K562 (cell line): ENCODE measurements at regions not wholly inside any gene's neighbourhood (a gene's known extent, or its start where the extent isn't known, plus 50 kb on each side); places are given as distances from the start of the nearest gene placed in this dataset.

ENCODE experiments used
- ATAC-seq: fragments of 200-7000 bp; cut with Tn5 transposase; 3 replicates; pipeline ENCODE4 v1.9.1; 2020; ENCODE audit warnings: moderate library complexity
- BruUV-seq: library from RNA; stranded (reverse); fragments of 400-500 nt; replicated peaks from 2 replicates; lab custom pipeline; 2021; lab: Mats Ljungman, UMichigan
- CTCF ChIA-PET: fragments of 300-600 bp; formaldehyde crosslinking; extraction: SDS; loops from one replicate; lab custom pipeline; 2021; ENCODE audit warnings: low intra/inter-chr PET ratio; lab: Yijun Ruan, JAX
- POLR2A ChIA-PET: fragments of 300-600, 350-650 bp; sonication (Branson Sonifier 250); formaldehyde crosslinking; extraction: SDS; loops from one replicate; lab custom pipeline; 2021; ENCODE audit warnings: antibody characterized with exemption, inconsistent platforms; lab: Yijun Ruan, JAX
- DNase-seq, 4 experiments: peaks; one replicate each; pipeline versions ENCODE4 v3.0.0 to v3.0.0-alpha.2; 2011 to 2018; ENCODE audit warnings: low spot score in 3 of 4, mixed read lengths in 3 of 4; ENCODE audit errors: extremely low read depth in 1 of 4
- FAIRE-seq: peaks from 2 replicates; lab custom pipeline; 2011; peaks lifted over from hg19 to GRCh38; lab: Jason Lieb, UNC
- H2AFZ ChIP-seq: 2 replicates; pipeline ENCODE4 v1.6.0; 2011; ENCODE audit warnings: low read depth, low read length, control low read depth, inconsistent platforms
- H3K27ac ChIP-seq: fragments of 200-600 bp; 3 replicates; pipeline ENCODE4 v1.8.0; 2011; ENCODE audit warnings: low read depth, mild to moderate bottlenecking, control low read depth, inconsistent platforms, low read length, moderate library complexity, mixed read lengths; ENCODE audit errors: extremely low read depth
- H3K27me3 ChIP-seq, 2 experiments: fragments of 300-600 bp in 1 of 2; 2 replicates in 1 of 2; 3 replicates in 1 of 2; pipeline versions ENCODE4 v1.6.0 to v1.8.0; 2011; ENCODE audit warnings: inconsistent platforms in 2 of 2, low read length in 2 of 2, mild to moderate bottlenecking in 1 of 2, mixed read lengths in 1 of 2, moderate library complexity in 1 of 2; ENCODE audit not compliant: control insufficient read depth in 2 of 2, insufficient read depth in 2 of 2
- H3K36me3 ChIP-seq: fragments of 300-600 bp; 3 replicates; pipeline ENCODE4 v1.8.0; 2011; ENCODE audit warnings: mild to moderate bottlenecking, low read length, inconsistent platforms; ENCODE audit not compliant: control insufficient read depth, insufficient read depth
- H3K4me1 ChIP-seq, 2 experiments: fragments of 200-600 bp in 1 of 2; replicated peaks in 1 of 2; 2 replicates in 1 of 2; 3 replicates in 1 of 2; pipeline versions ENCODE4 v1.5.1 to v1.8.0; 2011; ENCODE audit warnings: inconsistent platforms in 2 of 2, low read length in 2 of 2, mild to moderate bottlenecking in 1 of 2, mixed read lengths in 1 of 2, moderate library complexity in 1 of 2; ENCODE audit not compliant: control insufficient read depth in 2 of 2, insufficient read depth in 2 of 2
- H3K4me2 ChIP-seq: 2 replicates; pipeline ENCODE4 v1.6.1; 2011; ENCODE audit warnings: low read length, control low read depth, inconsistent platforms, mixed read lengths; ENCODE audit not compliant: insufficient read depth
- H3K4me3 ChIP-seq: fragments of 200-600 bp; sonication (generic), shearing (Covaris generic); 2 replicates; pipeline ENCODE4 v1.5.1; 2016; ENCODE audit warnings: control low read depth, inconsistent platforms
- H3K79me2 ChIP-seq: fragments of 200-600 bp; 3 replicates; pipeline ENCODE4 v1.8.0; 2011; ENCODE audit warnings: low read length, inconsistent platforms; ENCODE audit not compliant: control insufficient read depth, insufficient read depth
- H3K9ac ChIP-seq, 2 experiments: 2 replicates each; pipeline versions ENCODE4 v1.6.0 to v1.6.1; 2011; ENCODE audit warnings: low read depth in 2 of 2, low read length in 2 of 2, control low read depth in 1 of 2, inconsistent platforms in 1 of 2, mild to moderate bottlenecking in 1 of 2, mixed read lengths in 1 of 2; ENCODE audit not compliant: insufficient read depth in 1 of 2
- H3K9me1 ChIP-seq: one replicate; pipeline ENCODE4 v1.6.0; 2011; ENCODE audit warnings: inconsistent platforms, mild to moderate bottlenecking, low read length, moderate library complexity; ENCODE audit not compliant: control insufficient read depth, insufficient read depth
- H3K9me3 ChIP-seq: replicated peaks from 2 replicates; pipeline ENCODE4 v1.5.1; 2011; ENCODE audit warnings: low read depth, low read length, inconsistent platforms; ENCODE audit not compliant: control insufficient read depth, insufficient read depth
- H4K20me1 ChIP-seq: replicated peaks from 2 replicates; pipeline ENCODE4 v1.6.1; 2011; ENCODE audit warnings: low read length, inconsistent platforms, mixed read lengths; ENCODE audit not compliant: control insufficient read depth, insufficient read depth
- CREB5 ChIP-seq: fragments of 250-450 bp; sonication (Bioruptor Pico); IDR thresholded peaks from 2 replicates; pipeline ENCODE4 v1.5.0; 2020; ENCODE audit warnings: mild to moderate bottlenecking
- NCOA4 ChIP-seq: fragments of 450-650 bp; IDR thresholded peaks from 2 replicates; pipeline ENCODE4 v1.6.1; 2018; ENCODE audit warnings: mild to moderate bottlenecking; ENCODE audit not compliant: partially characterized antibody
- NELFE ChIP-seq: IDR thresholded peaks from 2 replicates; pipeline ENCODE4 v1.6.1; 2011; ENCODE audit warnings: mild to moderate bottlenecking; ENCODE audit not compliant: insufficient read depth, insufficient read length
- RERE ChIP-seq: sonication (generic); formaldehyde crosslinking; IDR thresholded peaks from 2 replicates; pipeline ENCODE4 v1.8.0; 2023; ENCODE audit warnings: missing genetic modification reagents, mild to moderate bottlenecking, borderline replicate concordance
- SIRT6 ChIP-seq: IDR thresholded peaks from one replicate; pipeline ENCODE4 v1.6.1; 2012; ENCODE audit warnings: low read depth, mild to moderate bottlenecking, control low read depth, inconsistent platforms, low read length, moderate library complexity
- SMARCB1 ChIP-seq: IDR thresholded peaks from 2 replicates; pipeline ENCODE4 v1.6.1; 2011; ENCODE audit warnings: improper control_type of control experiment, low read depth; ENCODE audit not compliant: insufficient read length
- SP1 ChIP-seq: sonication (generic); formaldehyde crosslinking; IDR thresholded peaks from 2 replicates; pipeline ENCODE4 v1.8.1; 2022; ENCODE audit warnings: mild to moderate bottlenecking, missing genetic modification reagents
- ZNF134 ChIP-seq: fragments of 250-450 bp; sonication (Bioruptor Pico); conservative IDR thresholded peaks from 2 replicates; pipeline ENCODE4 v1.4.0; 2020
- ZNF644 ChIP-seq: fragments of 200-800 bp; sonication (Bioruptor generic); IDR thresholded peaks from 2 replicates; pipeline ENCODE4 v1.6.1; 2016; ENCODE audit warnings: low read depth, missing genetic modification characterization, missing compliant biosample characterization
- WGBS: fragments of 100-300 bp; shearing (Covaris generic); methylation state at CpG from one replicate; pipeline ENCODE4 v1.1.6; 2016; ENCODE audit warnings: low coverage, mixed read lengths; ENCODE audit not compliant: insufficient coverage; ENCODE audit errors: missing lambda C conversion rate; 5-methylcytosine and 5-hydroxymethylcytosine counted together
- in situ Hi-C: fragments of 300-500 bp; cut with MboI; formaldehyde crosslinking; loops from 4 replicates; pipeline ENCODE4 v1.15.0; 2018; ENCODE audit warnings: inconsistent platforms, mixed read lengths
- intact Hi-C: fragments of 100-400 bp; cut with micrococcal nuclease; formaldehyde crosslinking; loops from 2 replicates; pipeline ENCODE4 v1.14.2; 2022

- ChIA-PET CTCF (no interaction called here), POLR2A (no interaction called here)
- in situ Hi-C loops: no loop called here
- Histone ChIP-seq H3K4me2 (no peak overlapping the region), H3K4me1 (no peaks in the 10 kb centered on the region), H3K9me1 (no peaks in the 10 kb centered on the region), H3K36me3 (no peaks in the 10 kb centered on the region), H3K27ac (no peak overlapping the region), H3K27me3 (no peaks in the 10 kb centered on the region), H4K20me1 (no peaks in the 10 kb centered on the region), H3K9me3 (no peaks in the 10 kb centered on the region), H2AFZ (no peak overlapping the region), H3K79me2 (no peaks in the 10 kb centered on the region), H3K4me3 (no peak overlapping the region), H3K9ac (no peak overlapping the region)
- 0% methylated on average over 4 of the region's 4 CpGs for WGBS
- BruUV-seq: no TSS peak
- intact Hi-C loops: no loop called here
- ATAC-seq (no peak), DNase-seq (no peak), FAIRE-seq (no peak)
- TF ChIP-seq SP1 (CRISPR knock-in tag) (no peak), NCOA4 (no peak), CREB5 (no peak)
Measured at GRCh38 chr2:104476563-104476988, 377.3 kb upstream of the POU3F3 start.

- Histone ChIP-seq H3K4me1 (no peaks in the 10 kb centered on the region), H3K9me3 (no peaks in the 10 kb centered on the region), H3K79me2 (no peaks in the 10 kb centered on the region), H3K9me1 (no peaks in the 10 kb centered on the region), H3K9ac (no peak overlapping the region), H3K27me3 (no peaks in the 10 kb centered on the region), H2AFZ (no peak overlapping the region), H3K4me2 (no peak overlapping the region), H3K27ac (no peak overlapping the region), H3K4me3 (no peak overlapping the region), H4K20me1 (no peaks in the 10 kb centered on the region), H3K36me3 (no peaks in the 10 kb centered on the region)
- ChIA-PET CTCF (no interaction called here), POLR2A (no interaction called here)
- no TSS peak for BruUV-seq
- FAIRE-seq (no peak), DNase-seq (no peak), ATAC-seq (no peak)
- WGBS: 0% methylated on average over 6 of the region's 6 CpGs
- in situ Hi-C loops (no loop called here), intact Hi-C loops (no loop called here)
- TF ChIP-seq RERE (CRISPR knock-in tag): no peak
- no peak for TF ChIP-seq ZNF644 (tag)
- no peak for TF ChIP-seq ZNF134
- no peak for TF ChIP-seq SMARCB1
- TF ChIP-seq NELFE: no peak
- no peak for TF ChIP-seq SIRT6
Measured at GRCh38 chr2:104481341-104481740, 372.6 kb upstream of the POU3F3 start.
